ENCODE measurements at regions not wholly inside any gene's neighbourhood (a gene's known extent, or its start where the extent isn't known, plus 50 kb on each side); places are given as distances from the start of the nearest gene placed in this dataset.
"Not testable (repeated sequence)": the region's sequence is repeated elsewhere in the genome, so short reads cannot be mapped to it uniquely, and the experiment has no call there.

GRCh38 chr2:208722731-208723130, 316.1 kb downstream of the PTH2R start:
- TF ChIP-seq CTCF (IDR thresholded peaks at IDR 0.05) (no peak), POLR2A (IDR thresholded peaks at IDR 0.05) (no peak)
- DNase-seq, result no peak
- no peak overlapping the region for H3K4me3 ChIP-seq
- no peaks in the 10 kb centered on the region for H3K4me1 ChIP-seq
- H3K9me3 ChIP-seq, result no peaks in the 10 kb centered on the region
- H3K27me3 ChIP-seq, result no peaks in the 10 kb centered on the region
- H3K36me3 ChIP-seq (ENCODE audit: low read depth, missing control alignments), result no peaks in the 10 kb centered on the region
- WGBS, 2 donors, result 40 to 59% methylated on average over 1 of the region's 1 CpG
- H3K27ac ChIP-seq, result no peak overlapping the region
- intact Hi-C loops (cut with DNase I; ENCODE audit: low total_unique reads), result no loop called here

GRCh38 chr2:208725280-208725679, 318.7 kb downstream of the PTH2R start:
- no peak for DNase-seq
- Histone ChIP-seq H3K27ac (no peak overlapping the region), H3K4me1 (no peaks in the 10 kb centered on the region), H3K36me3 (ENCODE audit: low read depth, missing control alignments) (no peaks in the 10 kb centered on the region), H3K27me3 (no peaks in the 10 kb centered on the region), H3K4me3 (no peak overlapping the region), H3K9me3 (no peaks in the 10 kb centered on the region)
- 53 to 54% methylated on average over 4 of the region's 4 CpGs for WGBS, 2 donors
- TF ChIP-seq CTCF (IDR thresholded peaks at IDR 0.05), result no peak
- TF ChIP-seq POLR2A (IDR thresholded peaks at IDR 0.05), result no peak
- intact Hi-C loops (cut with DNase I; ENCODE audit: low total_unique reads), result no loop called here

GRCh38 chr2:208726242-208726641, 319.6 kb downstream of the PTH2R start:
- Histone ChIP-seq H3K9me3 (no peaks in the 10 kb centered on the region), H3K4me1 (no peaks in the 10 kb centered on the region), H3K27me3 (no peaks in the 10 kb centered on the region), H3K36me3 (ENCODE audit: low read depth, missing control alignments) (no peaks in the 10 kb centered on the region), H3K4me3 (no peak overlapping the region), H3K27ac (no peak overlapping the region)
- TF ChIP-seq POLR2A (IDR thresholded peaks at IDR 0.05) (no peak), CTCF (IDR thresholded peaks at IDR 0.05) (no peak)
- no peak for DNase-seq
- intact Hi-C loops (cut with DNase I; ENCODE audit: low total_unique reads), result no loop called here
- 96% methylated on average over 3 of the region's 3 CpGs for WGBS, 2 donors

- not testable (repeated sequence) for DNase-seq
- 85 to 96% methylated on average over 5 to 21 of the region's 21 CpGs for WGBS, 2 donors
These were observed 345.2 kb downstream of the PTH2R start for GRCh38 chr2:208751663-208752415.

GRCh38 chr2:208757364-208757763, 350.8 kb downstream of the PTH2R start:
- WGBS, 2 donors, result 41 to 47% methylated on average over 1 of the region's 1 CpG
- intact Hi-C loops (cut with DNase I; ENCODE audit: low total_unique reads), result no loop called here
- TF ChIP-seq CTCF (IDR thresholded peaks at IDR 0.05) (no peak), POLR2A (IDR thresholded peaks at IDR 0.05) (no peak)

More at GRCh38 chr2:208751663-208752415, 345.2 kb downstream of the PTH2R start:
- H3K4me1 ChIP-seq; intact Hi-C loops (cut with DNase I; ENCODE audit: low total_unique reads); H3K4me3 ChIP-seq; H3K9me3 ChIP-seq; H3K27ac ChIP-seq; H3K27me3 ChIP-seq; H3K36me3 ChIP-seq (ENCODE audit: low read depth, missing control alignments): not testable (repeated sequence)

GRCh38 chr2:208773074-208773473, 366.5 kb downstream of the PTH2R start:
- H3K4me1 ChIP-seq; H3K27me3 ChIP-seq; intact Hi-C loops (cut with DNase I; ENCODE audit: low total_unique reads); H3K36me3 ChIP-seq (ENCODE audit: low read depth, missing control alignments); H3K9me3 ChIP-seq; DNase-seq; H3K27ac ChIP-seq; H3K4me3 ChIP-seq: not testable (repeated sequence)
- WGBS, 2 donors, result 84 to 94% methylated on average over 2 of the region's 2 CpGs

More at GRCh38 chr2:208757364-208757763, 350.8 kb downstream of the PTH2R start:
- no peak overlapping the region for H3K4me3 ChIP-seq
- H3K9me3 ChIP-seq, result no peaks in the 10 kb centered on the region
- H3K27ac ChIP-seq, result no peak overlapping the region
- H3K27me3 ChIP-seq, result no peaks in the 10 kb centered on the region
- H3K36me3 ChIP-seq (ENCODE audit: low read depth, missing control alignments), result no peaks in the 10 kb centered on the region
- H3K4me1 ChIP-seq, result no peaks in the 10 kb centered on the region
- DNase-seq, result no peak
